ENCODE measurements at regions not wholly inside any gene's neighbourhood (a gene's known extent, or its start where the extent isn't known, plus 50 kb on each side); places are given as distances from the start of the nearest gene placed in this dataset.

DNA sequence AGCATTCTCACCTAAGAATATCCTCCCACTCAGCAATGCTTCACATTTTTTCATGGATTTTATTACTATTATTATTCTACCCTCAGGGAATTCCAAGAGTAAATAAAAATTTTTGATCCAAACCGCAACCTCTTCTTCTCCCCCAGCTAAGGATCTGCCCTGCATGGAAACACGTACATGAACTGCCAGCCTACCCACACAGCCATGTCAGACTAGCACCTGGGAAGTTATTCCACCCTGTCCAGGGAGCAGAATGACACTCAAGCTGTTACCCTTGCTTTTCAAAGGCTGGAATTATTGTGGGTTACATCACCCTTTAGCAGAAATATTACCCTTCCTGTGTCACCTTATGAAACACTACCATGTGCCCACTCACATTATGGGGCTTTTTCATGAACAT lies 227.3 kb upstream of the USP15 start:
- Histone ChIP-seq H3K4me1 (ENCODE audit: control insufficient read depth, insufficient read depth, low read depth, low read length) (no peaks in the 10 kb centered on the region), H3K18ac (ENCODE audit: low read depth in 1 of 2, low read length in 2 of 2) (no peak overlapping the region), H3K9me3 (ENCODE audit: control insufficient read depth, low read length) (no peaks in the 10 kb centered on the region), H2BK12ac (ENCODE audit: low read length in 2 of 2) (no peak overlapping the region), H2BK15ac (ENCODE audit: low read depth, poor library complexity, severe bottlenecking) (no peak overlapping the region), H2AFZ (ENCODE audit: low read depth, low read length) (no peak overlapping the region), H2BK5ac (ENCODE audit: low read depth, low read length, poor library complexity, severe bottlenecking) (no peak overlapping the region), H3K27me3 (ENCODE audit: control insufficient read depth in 1 of 2, insufficient read depth in 1 of 2, low read length in 2 of 2) (no peaks in the 10 kb centered on the region), H3K27ac (ENCODE audit: low read length, poor library complexity, severe bottlenecking) (no peak overlapping the region), H4K91ac (ENCODE audit: low read length) (no peak overlapping the region), H3K23ac (ENCODE audit: low read length in 2 of 2) (no peak overlapping the region), H3K4me2 (ENCODE audit: low read length, poor library complexity, severe bottlenecking) (no peak overlapping the region), H3K4me3 (ENCODE audit: insufficient read depth in 1 of 2, low read depth in 1 of 2, low read length in 2 of 2) (no peak overlapping the region), H4K8ac (ENCODE audit: low read length) (no peak overlapping the region), H3K4ac (ENCODE audit: low read depth in 1 of 2, low read length in 2 of 2) (no peak overlapping the region), H3K14ac (ENCODE audit: low read length in 2 of 2) (no peak overlapping the region), H3K79me1 (replicated peaks; ENCODE audit: low read length, poor library complexity, severe bottlenecking) (no peaks in the 10 kb centered on the region), H3K36me3 (ENCODE audit: control insufficient read depth in 1 of 2, insufficient read depth in 2 of 2, low read depth in 1 of 2, low read length in 2 of 2) (no peaks in the 10 kb centered on the region), H2BK120ac (ENCODE audit: low read depth, low read length) (no peak overlapping the region), H3K9ac (ENCODE audit: low read length) (no peak overlapping the region), H2AK5ac (ENCODE audit: low read length, severe bottlenecking) (no peak overlapping the region)
- WGBS: 83% methylated on average over 2 of the region's 2 CpGs
- DNase-seq: no peak

DNA sequence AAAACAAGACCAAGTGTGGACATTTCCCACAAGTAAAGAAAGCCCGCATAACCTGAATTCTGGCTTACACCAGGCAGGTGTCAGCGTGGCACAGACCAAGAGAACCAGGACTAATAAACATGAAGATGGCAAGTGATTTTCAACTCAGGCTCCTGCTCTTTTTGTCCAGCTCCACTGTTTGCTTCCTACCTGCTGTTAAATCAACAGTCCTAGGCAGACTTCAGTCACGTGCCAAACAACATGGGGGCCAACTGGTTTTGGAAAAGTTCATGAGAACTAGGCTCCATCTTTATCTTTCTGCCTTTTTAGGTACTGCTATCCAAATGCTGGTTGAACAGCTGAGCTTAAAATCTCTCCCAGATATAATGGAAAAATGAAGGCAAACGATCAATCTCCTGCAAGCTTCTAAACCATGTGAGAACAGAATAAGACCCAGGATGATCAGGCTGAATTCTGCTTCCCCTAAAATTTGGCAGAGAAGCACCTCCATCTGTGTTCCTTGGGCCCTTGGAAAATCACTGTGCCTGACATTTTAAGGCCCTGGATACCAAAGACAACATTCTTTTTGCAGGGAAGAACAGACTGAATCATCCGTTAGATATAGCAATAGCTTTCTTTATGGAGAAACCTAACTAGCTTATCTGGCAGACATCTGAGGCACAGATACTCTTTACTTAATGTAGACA lies 215.6 kb upstream of the USP15 start:
- H2BK5ac ChIP-seq (ENCODE audit: low read depth, low read length, poor library complexity, severe bottlenecking): no peak overlapping the region
- no peak overlapping the region for H2BK120ac ChIP-seq (ENCODE audit: low read depth, low read length)
- no peak overlapping the region for H2BK15ac ChIP-seq (ENCODE audit: low read depth, poor library complexity, severe bottlenecking)
- H3K79me1 ChIP-seq (replicated peaks; ENCODE audit: low read length, poor library complexity, severe bottlenecking): no peaks in the 10 kb centered on the region
- H3K4me3 ChIP-seq (ENCODE audit: insufficient read depth in 1 of 2, low read depth in 1 of 2, low read length in 2 of 2): no peak overlapping the region
- H3K36me3 ChIP-seq (ENCODE audit: control insufficient read depth in 1 of 2, insufficient read depth in 2 of 2, low read depth in 1 of 2, low read length in 2 of 2): no peaks in the 10 kb centered on the region
- no peak overlapping the region for H3K4ac ChIP-seq (ENCODE audit: low read depth in 1 of 2, low read length in 2 of 2)
- H4K91ac ChIP-seq (ENCODE audit: low read length): no peak overlapping the region
- no peak overlapping the region for H2AFZ ChIP-seq (ENCODE audit: low read depth, low read length)
- H3K4me2 ChIP-seq (ENCODE audit: low read length, poor library complexity, severe bottlenecking): no peak overlapping the region
- peaks cover 10% of the 10 kb centered on the region for H3K9me3 ChIP-seq (ENCODE audit: control insufficient read depth, low read length)
- no peak for DNase-seq
- H3K27ac ChIP-seq (ENCODE audit: low read length, poor library complexity, severe bottlenecking): no peak overlapping the region
- H3K9ac ChIP-seq (ENCODE audit: low read length): no peak overlapping the region
- H3K27me3 ChIP-seq (ENCODE audit: control insufficient read depth in 1 of 2, insufficient read depth in 1 of 2, low read length in 2 of 2): no peaks in the 10 kb centered on the region
- no peak overlapping the region for H4K8ac ChIP-seq (ENCODE audit: low read length)
- WGBS: 64% methylated on average over 4 of the region's 5 CpGs
- no peak overlapping the region for H2AK5ac ChIP-seq (ENCODE audit: low read length, severe bottlenecking)
- H3K14ac ChIP-seq (ENCODE audit: low read length in 2 of 2): no peak overlapping the region
- no peak overlapping the region for H2BK12ac ChIP-seq (ENCODE audit: low read length in 2 of 2)
- H3K23ac ChIP-seq (ENCODE audit: low read length in 2 of 2): no peak overlapping the region
- H3K18ac ChIP-seq (ENCODE audit: low read depth in 1 of 2, low read length in 2 of 2): no peak overlapping the region
- no peaks in the 10 kb centered on the region for H3K4me1 ChIP-seq (ENCODE audit: control insufficient read depth, insufficient read depth, low read depth, low read length)

GRCh38 chr12:62045211-62045610 lies 215.0 kb upstream of the USP15 start:
- H3K4me2 ChIP-seq (ENCODE audit: low read length, poor library complexity, severe bottlenecking): no peak overlapping the region
- H3K27ac ChIP-seq (ENCODE audit: low read length, poor library complexity, severe bottlenecking): no peak overlapping the region
- no peaks in the 10 kb centered on the region for H3K4me1 ChIP-seq (ENCODE audit: control insufficient read depth, insufficient read depth, low read depth, low read length)
- H3K36me3 ChIP-seq (ENCODE audit: control insufficient read depth in 1 of 2, insufficient read depth in 2 of 2, low read depth in 1 of 2, low read length in 2 of 2): no peaks in the 10 kb centered on the region
- H3K18ac ChIP-seq (ENCODE audit: low read depth in 1 of 2, low read length in 2 of 2): no peak overlapping the region
- WGBS: no CpG with 5 or more reads among the region's 2 CpGs
- H2BK15ac ChIP-seq (ENCODE audit: low read depth, poor library complexity, severe bottlenecking): no peak overlapping the region
- no peak overlapping the region for H2BK5ac ChIP-seq (ENCODE audit: low read depth, low read length, poor library complexity, severe bottlenecking)
- H3K27me3 ChIP-seq (ENCODE audit: control insufficient read depth in 1 of 2, insufficient read depth in 1 of 2, low read length in 2 of 2): no peaks in the 10 kb centered on the region
- no peak overlapping the region for H3K9ac ChIP-seq (ENCODE audit: low read length)
- H3K14ac ChIP-seq (ENCODE audit: low read length in 2 of 2): no peak overlapping the region
- peaks cover 5% of the 10 kb centered on the region for H3K9me3 ChIP-seq (ENCODE audit: control insufficient read depth, low read length)
- H4K91ac ChIP-seq (ENCODE audit: low read length): no peak overlapping the region
- H2AK5ac ChIP-seq (ENCODE audit: low read length, severe bottlenecking): no peak overlapping the region
- no peak overlapping the region for H4K8ac ChIP-seq (ENCODE audit: low read length)
- no peak for DNase-seq
- no peak overlapping the region for H3K4ac ChIP-seq (ENCODE audit: low read depth in 1 of 2, low read length in 2 of 2)
- no peak overlapping the region for H2BK12ac ChIP-seq (ENCODE audit: low read length in 2 of 2)
- no peaks in the 10 kb centered on the region for H3K79me1 ChIP-seq (replicated peaks; ENCODE audit: low read length, poor library complexity, severe bottlenecking)
- H2AFZ ChIP-seq (ENCODE audit: low read depth, low read length): no peak overlapping the region
- no peak overlapping the region for H2BK120ac ChIP-seq (ENCODE audit: low read depth, low read length)
- H3K4me3 ChIP-seq (ENCODE audit: insufficient read depth in 1 of 2, low read depth in 1 of 2, low read length in 2 of 2): no peak overlapping the region
- no peak overlapping the region for H3K23ac ChIP-seq (ENCODE audit: low read length in 2 of 2)

- no peaks in the 10 kb centered on the region for H3K79me1 ChIP-seq (replicated peaks; ENCODE audit: low read length, poor library complexity, severe bottlenecking)
- no peak overlapping the region for H2BK12ac ChIP-seq (ENCODE audit: low read length in 2 of 2)
- H4K91ac ChIP-seq (ENCODE audit: low read length): no peak overlapping the region
These were observed 209.4 kb upstream of the USP15 start for GRCh38 chr12:62050785-62051184.

More at GRCh38 chr12:62050785-62051184, 209.4 kb upstream of the USP15 start:
- Histone ChIP-seq H2BK15ac (ENCODE audit: low read depth, poor library complexity, severe bottlenecking) (no peak overlapping the region), H2BK5ac (ENCODE audit: low read depth, low read length, poor library complexity, severe bottlenecking) (no peak overlapping the region), H3K14ac (ENCODE audit: low read length in 2 of 2) (no peak overlapping the region), H3K18ac (ENCODE audit: low read depth in 1 of 2, low read length in 2 of 2) (no peak overlapping the region), H3K9ac (ENCODE audit: low read length) (no peak overlapping the region), H3K27me3 (ENCODE audit: control insufficient read depth in 1 of 2, insufficient read depth in 1 of 2, low read length in 2 of 2) (no peaks in the 10 kb centered on the region), H2AFZ (ENCODE audit: low read depth, low read length) (no peak overlapping the region), H3K4me3 (ENCODE audit: insufficient read depth in 1 of 2, low read depth in 1 of 2, low read length in 2 of 2) (no peak overlapping the region), H3K4ac (ENCODE audit: low read depth in 1 of 2, low read length in 2 of 2) (no peak overlapping the region), H3K9me3 (ENCODE audit: control insufficient read depth, low read length) (no peaks in the 10 kb centered on the region), H3K4me1 (ENCODE audit: control insufficient read depth, insufficient read depth, low read depth, low read length) (no peaks in the 10 kb centered on the region), H2BK120ac (ENCODE audit: low read depth, low read length) (no peak overlapping the region), H3K36me3 (ENCODE audit: control insufficient read depth in 1 of 2, insufficient read depth in 2 of 2, low read depth in 1 of 2, low read length in 2 of 2) (no peaks in the 10 kb centered on the region), H2AK5ac (ENCODE audit: low read length, severe bottlenecking) (no peak overlapping the region), H3K27ac (ENCODE audit: low read length, poor library complexity, severe bottlenecking) (no peak overlapping the region), H3K4me2 (ENCODE audit: low read length, poor library complexity, severe bottlenecking) (no peak overlapping the region), H3K23ac (ENCODE audit: low read length in 2 of 2) (no peak overlapping the region), H4K8ac (ENCODE audit: low read length) (no peak overlapping the region)
- DNase-seq: no peak
- WGBS: 91% methylated on average over 2 of the region's 2 CpGs

Data from mesenchymal stem cell (in vitro differentiated cells and primary cell).